ENCODE measurements at regions not wholly inside any gene's neighbourhood (a gene's known extent, or its start where the extent isn't known, plus 50 kb on each side); places are given as distances from the start of the nearest gene placed in this dataset.

DNA sequence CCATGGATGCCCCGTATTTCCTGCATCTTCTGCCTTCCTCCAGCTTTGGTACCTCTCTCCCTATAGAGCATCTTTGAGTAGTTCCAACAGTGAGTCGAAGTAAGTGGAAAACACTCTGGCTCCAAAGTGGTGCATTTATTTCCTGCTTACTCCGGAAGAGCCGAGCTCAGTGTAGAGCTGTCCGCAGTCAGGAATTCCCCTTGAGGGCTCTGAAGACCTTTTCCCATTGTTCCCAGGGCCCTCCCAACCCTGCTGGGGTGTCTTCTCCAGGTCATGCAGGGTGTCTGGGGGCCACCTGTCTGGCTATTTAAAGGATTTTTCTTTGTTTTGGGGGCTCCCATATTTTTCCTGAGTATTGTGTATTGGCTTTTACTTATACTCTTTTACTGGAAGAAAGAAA is 118.6 kb upstream of the MXRA5 start:
- TF ChIP-seq, protein P1, sequence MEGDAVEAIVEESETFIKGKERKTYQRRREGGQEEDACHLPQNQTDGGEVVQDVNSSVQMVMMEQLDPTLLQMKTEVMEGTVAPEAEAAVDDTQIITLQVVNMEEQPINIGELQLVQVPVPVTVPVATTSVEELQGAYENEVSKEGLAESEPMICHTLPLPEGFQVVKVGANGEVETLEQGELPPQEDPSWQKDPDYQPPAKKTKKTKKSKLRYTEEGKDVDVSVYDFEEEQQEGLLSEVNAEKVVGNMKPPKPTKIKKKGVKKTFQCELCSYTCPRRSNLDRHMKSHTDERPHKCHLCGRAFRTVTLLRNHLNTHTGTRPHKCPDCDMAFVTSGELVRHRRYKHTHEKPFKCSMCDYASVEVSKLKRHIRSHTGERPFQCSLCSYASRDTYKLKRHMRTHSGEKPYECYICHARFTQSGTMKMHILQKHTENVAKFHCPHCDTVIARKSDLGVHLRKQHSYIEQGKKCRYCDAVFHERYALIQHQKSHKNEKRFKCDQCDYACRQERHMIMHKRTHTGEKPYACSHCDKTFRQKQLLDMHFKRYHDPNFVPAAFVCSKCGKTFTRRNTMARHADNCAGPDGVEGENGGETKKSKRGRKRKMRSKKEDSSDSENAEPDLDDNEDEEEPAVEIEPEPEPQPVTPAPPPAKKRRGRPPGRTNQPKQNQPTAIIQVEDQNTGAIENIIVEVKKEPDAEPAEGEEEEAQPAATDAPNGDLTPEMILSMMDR (IDR thresholded peaks at IDR 0.05), result no peak
- TF ChIP-seq POLR2A (IDR thresholded peaks at IDR 0.05), result no peak

Measured in heart left ventricle (tissue), 13 donors.